HepG2 (cell line): ENCODE measurements at regions not wholly inside any gene's neighbourhood (a gene's known extent, or its start where the extent isn't known, plus 50 kb on each side); places are given as distances from the start of the nearest gene placed in this dataset.

Source experiments
- ATAC-seq: fragments of 200-7000 bp; cut with Tn5 transposase; 3 replicates; pipeline ENCODE4 v1.9.1; 2020; ENCODE audit warnings: mild to moderate bottlenecking, moderate library complexity
- BruUV-seq: library from RNA; stranded (reverse); fragments of 400-500 nt; replicated peaks from 2 replicates; lab custom pipeline; 2021; lab: Mats Ljungman, UMichigan
- CTCF ChIA-PET: fragments of 300-600 bp; formaldehyde crosslinking; extraction: SDS; loops from one replicate; lab custom pipeline; 2021; ENCODE audit warnings: low total read pairs, inconsistent platforms, low intra/inter-chr PET ratio; lab: Yijun Ruan, JAX
- POLR2A ChIA-PET: fragments of 350-600 bp; sonication (Branson Sonifier 250); formaldehyde crosslinking; loops from one replicate; lab custom pipeline; 2020; ENCODE audit warnings: antibody characterized with exemption, inconsistent platforms; lab: Yijun Ruan, JAX
- DNase-seq: peaks from one replicate; pipeline ENCODE4 v3.0.0-alpha.2; 2015; ENCODE audit warnings: low spot score
- FAIRE-seq: peaks from 3 replicates; lab custom pipeline; 2011; peaks lifted over from hg19 to GRCh38; lab: Jason Lieb, UNC
- H2AFZ ChIP-seq: one replicate; pipeline ENCODE4 v1.6.1; 2011; ENCODE audit warnings: low read length, inconsistent platforms
- H3K27ac ChIP-seq: fragments of 300-600 bp; 3 replicates; pipeline ENCODE4 v1.8.0; 2011; ENCODE audit warnings: mixed run types, mild to moderate bottlenecking, mixed read lengths, low read length, inconsistent platforms; ENCODE audit not compliant: insufficient read depth; ENCODE audit errors: extremely low read length
- H3K27me3 ChIP-seq, 2 experiments: fragments of 200-600 bp in 1 of 2; 2 replicates in 1 of 2; 3 replicates in 1 of 2; pipeline versions ENCODE4 v1.6.0 to v1.8.0; 2011; ENCODE audit warnings: low read length in 2 of 2, mild to moderate bottlenecking in 2 of 2, moderate library complexity in 2 of 2, inconsistent platforms in 1 of 2; ENCODE audit not compliant: insufficient read depth in 2 of 2, control insufficient read depth in 1 of 2
- H3K36me3 ChIP-seq, 2 experiments: fragments of 200-600 bp in 1 of 2; replicated peaks in 1 of 2; 2 replicates in 1 of 2; 3 replicates in 1 of 2; pipeline versions ENCODE4 v1.5.1 to v1.8.0; 2011; ENCODE audit warnings: low read length in 2 of 2, inconsistent platforms in 1 of 2; ENCODE audit not compliant: insufficient read depth in 2 of 2, control insufficient read depth in 1 of 2
- H3K4me1 ChIP-seq: 2 replicates; pipeline ENCODE4 v1.5.1; 2012; ENCODE audit warnings: low read length, inconsistent platforms; ENCODE audit not compliant: insufficient read depth
- H3K4me2 ChIP-seq: 2 replicates; pipeline ENCODE4 v1.6.0; 2011; ENCODE audit warnings: low read depth, low read length, inconsistent platforms
- H3K4me3 ChIP-seq, 3 experiments: fragments of 200-600 bp in 1 of 3; sonication (generic), shearing (Covaris generic) in 1 of 3; replicated peaks in 1 of 3; 2 replicates each; pipeline ENCODE4 v1.5.1; 2011 to 2016; ENCODE audit warnings: low read length in 3 of 3, inconsistent platforms in 2 of 3, low read depth in 2 of 3, mild to moderate bottlenecking in 2 of 3, control low read depth in 1 of 3, mixed read lengths in 1 of 3; ENCODE audit not compliant: insufficient read depth in 1 of 3
- H3K79me2 ChIP-seq: one replicate; pipeline ENCODE4 v1.6.1; 2011; ENCODE audit warnings: low read length, inconsistent platforms; ENCODE audit not compliant: insufficient read depth
- H3K9ac ChIP-seq: 2 replicates; pipeline ENCODE4 v1.6.0; 2011; ENCODE audit warnings: mild to moderate bottlenecking, low read depth, low read length, inconsistent platforms; ENCODE audit not compliant: insufficient read depth
- H3K9me3 ChIP-seq: 2 replicates; pipeline ENCODE4 v1.5.1; 2012; ENCODE audit warnings: mild to moderate bottlenecking, low read length
- H4K20me1 ChIP-seq: 2 replicates; pipeline ENCODE4 v1.6.0; 2011; ENCODE audit warnings: inconsistent platforms, mild to moderate bottlenecking, low read length, moderate library complexity; ENCODE audit not compliant: insufficient read depth
- CSRNP2 ChIP-seq: sonication (generic); formaldehyde crosslinking; conservative IDR thresholded peaks from 2 replicates; pipeline ENCODE4 v1.8.0; 2022; ENCODE audit warnings: low read depth, missing genetic modification reagents
- GABPA ChIP-seq, 2 experiments: IDR thresholded peaks; 2 replicates each; pipeline ENCODE4 v1.6.1; 2011 to 2016; ENCODE audit warnings: low read depth in 2 of 2, low read length in 1 of 2, missing biosample characterization in 1 of 2, missing genetic modification characterization in 1 of 2
- HES4 ChIP-seq: sonication (generic); formaldehyde crosslinking; IDR thresholded peaks from 2 replicates; pipeline ENCODE4 v1.9.0; 2021; ENCODE audit warnings: mild to moderate bottlenecking, missing genetic modification reagents, borderline replicate concordance
- HNRNPH1 ChIP-seq: fragments of 200-400 bp; formaldehyde crosslinking; optimal IDR thresholded peaks from 2 replicates; pipeline ENCODE3; 2017; ENCODE audit warnings: mild to moderate bottlenecking, low read depth, low read length
- HOXA3 ChIP-seq: sonication (generic); formaldehyde crosslinking; IDR thresholded peaks from 2 replicates; pipeline ENCODE4 v1.5.0; 2020; ENCODE audit warnings: missing genetic modification reagents
- IKZF1 ChIP-seq: fragments of 450-650 bp; IDR thresholded peaks from 2 replicates; pipeline ENCODE4 v1.7.1; 2016
- KLF13 ChIP-seq: sonication (generic); formaldehyde crosslinking; IDR thresholded peaks from 2 replicates; pipeline ENCODE4 v1.4.0; 2020; ENCODE audit warnings: mild to moderate bottlenecking, missing genetic modification reagents
- PCBP1 ChIP-seq: fragments of 200-400 bp; formaldehyde crosslinking; IDR thresholded peaks from 2 replicates; pipeline ENCODE4 v1.6.1; 2017; ENCODE audit warnings: mild to moderate bottlenecking, low read depth, low read length, borderline replicate concordance
- PCBP2 ChIP-seq: fragments of 200-400 bp; formaldehyde crosslinking; optimal IDR thresholded peaks from 2 replicates; pipeline ENCODE3; 2018; ENCODE audit warnings: low read length, low read depth; ENCODE audit not compliant: poor library complexity, severe bottlenecking
- PPARG ChIP-seq: conservative IDR thresholded peaks from 2 replicates; pipeline ENCODE4 v1.6.1; 2016; ENCODE audit warnings: missing biosample characterization, missing genetic modification reagents
- PTBP1 ChIP-seq: fragments of 200-400 bp; formaldehyde crosslinking; IDR thresholded peaks from 2 replicates; pipeline ENCODE4 v1.6.1; 2018; ENCODE audit warnings: low read length, low read depth; ENCODE audit not compliant: poor library complexity, severe bottlenecking
- RBAK ChIP-seq: sonication (generic); formaldehyde crosslinking; IDR thresholded peaks from 2 replicates; pipeline ENCODE4 v1.5.1; 2020; ENCODE audit warnings: mild to moderate bottlenecking, missing genetic modification reagents
- SATB2 ChIP-seq: sonication (generic); formaldehyde crosslinking; IDR thresholded peaks from 2 replicates; pipeline ENCODE4 v1.5.0; 2020; ENCODE audit warnings: missing genetic modification reagents
- SNRNP70 ChIP-seq: fragments of 200-400 bp; formaldehyde crosslinking; IDR thresholded peaks from 2 replicates; pipeline ENCODE4 v1.6.1; 2017; ENCODE audit warnings: mild to moderate bottlenecking, low read depth, low read length, moderate library complexity
- ZNF224 ChIP-seq: sonication (generic); formaldehyde crosslinking; IDR thresholded peaks from 2 replicates; pipeline ENCODE4 v1.5.0; 2020; ENCODE audit warnings: mild to moderate bottlenecking, missing genetic modification reagents
- ZNF713 ChIP-seq: sonication (generic); formaldehyde crosslinking; IDR thresholded peaks from 2 replicates; pipeline ENCODE4 v1.4.0; 2020; ENCODE audit warnings: mild to moderate bottlenecking, missing genetic modification reagents
- ZSCAN9 ChIP-seq: IDR thresholded peaks from 2 replicates; pipeline ENCODE4 v1.6.1; 2016; ENCODE audit warnings: borderline replicate concordance
- WGBS: methylation state at CpG from one replicate; pipeline ENCODE4 v1.1.6; 2017; ENCODE audit warnings: low lambda C conversion rate; 5-methylcytosine and 5-hydroxymethylcytosine counted together
- in situ Hi-C: cut with HindIII; loops from 2 replicates; pipeline ENCODE4 v1.10.0; 2017; ENCODE audit warnings: low pct_unique_long_range_greater_than_20kb; ENCODE audit not compliant: extremely low pct_ligation_motif_present
- intact Hi-C: fragments of 100-400 bp; cut with micrococcal nuclease; formaldehyde crosslinking; loops from one replicate; pipeline ENCODE4 v1.10.0; 2022; ENCODE audit not compliant: unreplicated experiment
- TF ChIP-seq, protein P1 (sequence below): IDR thresholded peaks from 2 replicates; pipeline ENCODE4 v1.4.0; 2020; ENCODE audit warnings: mild to moderate bottlenecking, missing genetic modification reagents
- TF ChIP-seq, protein P2 (sequence below): sonication (generic); formaldehyde crosslinking; IDR thresholded peaks from 2 replicates; pipeline ENCODE4 v1.8.0; 2022; ENCODE audit warnings: low read depth, missing genetic modification reagents

DNA sequence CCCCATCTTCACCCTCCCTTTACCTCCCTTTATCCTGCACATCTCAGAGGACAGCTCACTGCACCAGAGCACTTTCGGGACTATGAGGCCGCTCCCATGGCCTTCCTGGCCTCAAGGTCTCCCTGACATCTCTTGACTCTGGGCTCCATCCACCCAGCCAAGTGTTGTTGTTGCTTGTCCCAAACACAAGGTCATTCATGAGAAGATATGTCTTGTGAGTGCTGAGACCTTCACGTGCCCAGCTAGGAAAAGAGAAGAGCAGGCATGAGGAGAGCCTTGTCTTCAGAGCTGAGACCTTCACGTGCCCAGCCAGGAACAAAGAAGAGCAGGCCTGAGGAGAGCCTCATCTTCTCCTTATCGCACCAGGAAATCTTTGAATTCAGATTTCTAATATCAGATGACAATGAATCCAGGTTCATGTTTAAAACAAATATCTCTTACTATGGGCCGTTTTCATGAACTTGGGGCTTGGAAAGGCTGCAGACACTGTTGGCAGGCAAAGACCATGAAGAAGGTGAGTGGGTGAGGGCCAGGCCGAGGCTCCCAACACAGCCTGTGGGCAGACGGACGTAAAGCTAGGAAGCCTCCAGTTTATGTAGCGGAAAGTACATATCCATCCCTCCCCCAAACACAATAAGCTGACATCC is 256.1 kb downstream of the NDUFA10 start:
- H2AFZ ChIP-seq, result no peak overlapping the region
- CTCF ChIA-PET, result no interaction called here
- no peak overlapping the region for H3K4me3 ChIP-seq
- DNase-seq (no peak), FAIRE-seq (no peak), ATAC-seq (no peak)
- TF ChIP-seq CSRNP2 (no peak), ZSCAN9 (CRISPR knock-in tag) (no peak), PCBP1 (no peak), HES4 (CRISPR knock-in tag) (no peak), PTBP1 (no peak), PCBP2 (no peak), RBAK (CRISPR knock-in tag) (no peak), ZNF713 (CRISPR knock-in tag) (no peak), HNRNPH1 (no peak), SNRNP70 (no peak), IKZF1 (no peak), KLF13 (CRISPR knock-in tag) (no peak), HOXA3 (CRISPR knock-in tag) (no peak), SATB2 (CRISPR knock-in tag) (no peak), GABPA (IDR thresholded peaks at IDR 0.05; ENCODE audit: low read depth, low read length) (no peak), GABPA (CRISPR knock-in tag; IDR thresholded peaks at IDR 0.05; ENCODE audit: low read depth) (no peak), ZNF224 (no peak), PPARG (CRISPR knock-in tag) (no peak)
- TF ChIP-seq, protein P1, sequence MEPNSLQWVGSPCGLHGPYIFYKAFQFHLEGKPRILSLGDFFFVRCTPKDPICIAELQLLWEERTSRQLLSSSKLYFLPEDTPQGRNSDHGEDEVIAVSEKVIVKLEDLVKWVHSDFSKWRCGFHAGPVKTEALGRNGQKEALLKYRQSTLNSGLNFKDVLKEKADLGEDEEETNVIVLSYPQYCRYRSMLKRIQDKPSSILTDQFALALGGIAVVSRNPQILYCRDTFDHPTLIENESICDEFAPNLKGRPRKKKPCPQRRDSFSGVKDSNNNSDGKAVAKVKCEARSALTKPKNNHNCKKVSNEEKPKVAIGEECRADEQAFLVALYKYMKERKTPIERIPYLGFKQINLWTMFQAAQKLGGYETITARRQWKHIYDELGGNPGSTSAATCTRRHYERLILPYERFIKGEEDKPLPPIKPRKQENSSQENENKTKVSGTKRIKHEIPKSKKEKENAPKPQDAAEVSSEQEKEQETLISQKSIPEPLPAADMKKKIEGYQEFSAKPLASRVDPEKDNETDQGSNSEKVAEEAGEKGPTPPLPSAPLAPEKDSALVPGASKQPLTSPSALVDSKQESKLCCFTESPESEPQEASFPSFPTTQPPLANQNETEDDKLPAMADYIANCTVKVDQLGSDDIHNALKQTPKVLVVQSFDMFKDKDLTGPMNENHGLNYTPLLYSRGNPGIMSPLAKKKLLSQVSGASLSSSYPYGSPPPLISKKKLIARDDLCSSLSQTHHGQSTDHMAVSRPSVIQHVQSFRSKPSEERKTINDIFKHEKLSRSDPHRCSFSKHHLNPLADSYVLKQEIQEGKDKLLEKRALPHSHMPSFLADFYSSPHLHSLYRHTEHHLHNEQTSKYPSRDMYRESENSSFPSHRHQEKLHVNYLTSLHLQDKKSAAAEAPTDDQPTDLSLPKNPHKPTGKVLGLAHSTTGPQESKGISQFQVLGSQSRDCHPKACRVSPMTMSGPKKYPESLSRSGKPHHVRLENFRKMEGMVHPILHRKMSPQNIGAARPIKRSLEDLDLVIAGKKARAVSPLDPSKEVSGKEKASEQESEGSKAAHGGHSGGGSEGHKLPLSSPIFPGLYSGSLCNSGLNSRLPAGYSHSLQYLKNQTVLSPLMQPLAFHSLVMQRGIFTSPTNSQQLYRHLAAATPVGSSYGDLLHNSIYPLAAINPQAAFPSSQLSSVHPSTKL (CRISPR knock-in tag), result no peak
- TF ChIP-seq, protein P2, sequence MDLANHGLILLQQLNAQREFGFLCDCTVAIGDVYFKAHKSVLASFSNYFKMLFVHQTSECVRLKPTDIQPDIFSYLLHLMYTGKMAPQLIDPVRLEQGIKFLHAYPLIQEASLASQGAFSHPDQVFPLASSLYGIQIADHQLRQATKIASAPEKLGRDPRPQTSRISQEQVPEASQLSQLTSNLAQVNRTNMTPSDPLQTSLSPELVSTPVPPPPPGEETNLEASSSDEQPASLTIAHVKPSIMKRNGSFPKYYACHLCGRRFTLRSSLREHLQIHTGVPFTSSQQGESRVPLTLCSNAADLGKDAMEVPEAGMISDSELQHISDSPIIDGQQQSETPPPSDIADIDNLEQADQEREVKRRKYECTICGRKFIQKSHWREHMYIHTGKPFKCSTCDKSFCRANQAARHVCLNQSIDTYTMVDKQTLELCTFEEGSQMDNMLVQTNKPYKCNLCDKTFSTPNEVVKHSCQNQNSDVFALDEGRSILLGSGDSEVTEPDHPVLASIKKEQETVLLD (CRISPR knock-in tag), result no peak
- POLR2A ChIA-PET, result no interaction called here
- H3K27ac ChIP-seq, result no peak overlapping the region
- H3K4me2 ChIP-seq, result no peak overlapping the region
- peaks cover 8% of the 10 kb centered on the region for H3K9me3 ChIP-seq
- intact Hi-C loops (no loop called here), in situ Hi-C loops (no loop called here)
- H4K20me1 ChIP-seq, result no peaks in the 10 kb centered on the region
- no peaks in the 10 kb centered on the region for H3K36me3 ChIP-seq
- 23% methylated on average over 10 of the region's 10 CpGs for WGBS
- H3K79me2 ChIP-seq, result no peaks in the 10 kb centered on the region
- BruUV-seq, result no TSS peak
- H3K9ac ChIP-seq, result no peak overlapping the region
- peaks cover 17 to 78% of the 10 kb centered on the region in 2 experiments; a peak in 4 of 5 replicates for H3K27me3 ChIP-seq
- no peaks in the 10 kb centered on the region for H3K4me1 ChIP-seq
